GM23248 (cell line): ENCODE measurements at regions not wholly inside any gene's neighbourhood (a gene's known extent, or its start where the extent isn't known, plus 50 kb on each side); places are given as distances from the start of the nearest gene placed in this dataset.
"Not testable (repeated sequence)": the region's sequence is repeated elsewhere in the genome, so short reads cannot be mapped to it uniquely, and the experiment has no call there.

Experiments used
- DNase-seq: peaks from one replicate; pipeline ENCODE4 v3.0.0-alpha.2; 2015
- H2AFZ ChIP-seq: fragments of 200-600 bp; sonication (generic); 2 replicates; pipeline ENCODE4 v1.6.1; 2016; ENCODE audit warnings: antibody characterized with exemption
- H3F3A ChIP-seq: fragments of 200-600 bp; sonication (generic); 2 replicates; pipeline ENCODE4 v1.6.1; 2016; ENCODE audit warnings: mild to moderate bottlenecking, antibody characterized with exemption, mixed run types; ENCODE audit not compliant: insufficient read depth
- H3K27ac ChIP-seq: fragments of 200-600 bp; sonication (generic); 2 replicates; pipeline ENCODE4 v1.5.1; 2016; ENCODE audit warnings: mild to moderate bottlenecking
- H3K27me3 ChIP-seq: fragments of 200-600 bp; sonication (generic); replicated peaks from 2 replicates; pipeline ENCODE4 v1.6.1; 2016; ENCODE audit warnings: mild to moderate bottlenecking; ENCODE audit not compliant: insufficient read depth
- H3K36me3 ChIP-seq: fragments of 200-600 bp; sonication (generic); 2 replicates; pipeline ENCODE4 v1.6.1; 2016; ENCODE audit warnings: low read depth, mild to moderate bottlenecking
- H3K4me1 ChIP-seq: fragments of 200-600 bp; sonication (generic); 2 replicates; pipeline ENCODE4 v1.6.1; 2016; ENCODE audit warnings: mild to moderate bottlenecking; ENCODE audit not compliant: insufficient read depth
- H3K4me2 ChIP-seq: fragments of 200-600 bp; sonication (generic); one replicate; pipeline ENCODE4 v1.6.1; 2016; ENCODE audit warnings: mild to moderate bottlenecking; ENCODE audit not compliant: unreplicated experiment
- H3K4me3 ChIP-seq: fragments of 200-600 bp; sonication (generic); 2 replicates; pipeline ENCODE4 v1.5.1; 2016; ENCODE audit warnings: mild to moderate bottlenecking
- H3K79me2 ChIP-seq: fragments of 200-600 bp; sonication (generic); 2 replicates; pipeline ENCODE4 v1.6.1; 2016; ENCODE audit warnings: mild to moderate bottlenecking; ENCODE audit not compliant: insufficient read depth
- H3K9ac ChIP-seq: fragments of 200-600 bp; sonication (generic); 2 replicates; pipeline ENCODE4 v1.6.1; 2016; ENCODE audit warnings: mild to moderate bottlenecking
- H3K9me2 ChIP-seq: fragments of 200-600 bp; sonication (generic); 2 replicates; pipeline ENCODE4 v1.6.1; 2016; ENCODE audit warnings: mixed run types, mild to moderate bottlenecking, moderate library complexity; ENCODE audit not compliant: insufficient read depth
- H3K9me3 ChIP-seq: fragments of 200-600 bp; sonication (generic); one replicate; pipeline ENCODE4 v1.6.1; 2017; ENCODE audit warnings: low read depth
- H4K20me1 ChIP-seq: fragments of 200-600 bp; sonication (generic); 2 replicates; pipeline ENCODE4 v1.6.0; 2016; ENCODE audit not compliant: insufficient read depth
- EZH2 ChIP-seq: fragments of 200-600 bp; sonication (generic); IDR thresholded peaks from 2 replicates; pipeline ENCODE4 v1.6.1; 2018; ENCODE audit warnings: antibody characterized with exemption, mild to moderate bottlenecking; ENCODE audit not compliant: insufficient read depth, poor library complexity, severe bottlenecking
- EZH2phosphoT487 ChIP-seq: fragments of 200-600 bp; sonication (generic); IDR thresholded peaks from 2 replicates; pipeline ENCODE4 v1.6.1; 2018; ENCODE audit warnings: antibody characterized with exemption, moderate library complexity, mild to moderate bottlenecking, low read depth; ENCODE audit not compliant: insufficient read depth
- WGBS, 2 experiments: methylation state at CpG; one replicate each; pipeline ENCODE4 v1.1.6; 2015 to 2017; ENCODE audit warnings: low lambda C conversion rate in 2 of 2, low coverage in 1 of 2; ENCODE audit errors: missing lambda C conversion rate in 2 of 2; 5-methylcytosine and 5-hydroxymethylcytosine counted together
- in situ Hi-C: fragments of 300-500 bp; cut with MboI; formaldehyde crosslinking; loops from 2 replicates; pipeline ENCODE4 v1.15.0; 2020

DNA sequence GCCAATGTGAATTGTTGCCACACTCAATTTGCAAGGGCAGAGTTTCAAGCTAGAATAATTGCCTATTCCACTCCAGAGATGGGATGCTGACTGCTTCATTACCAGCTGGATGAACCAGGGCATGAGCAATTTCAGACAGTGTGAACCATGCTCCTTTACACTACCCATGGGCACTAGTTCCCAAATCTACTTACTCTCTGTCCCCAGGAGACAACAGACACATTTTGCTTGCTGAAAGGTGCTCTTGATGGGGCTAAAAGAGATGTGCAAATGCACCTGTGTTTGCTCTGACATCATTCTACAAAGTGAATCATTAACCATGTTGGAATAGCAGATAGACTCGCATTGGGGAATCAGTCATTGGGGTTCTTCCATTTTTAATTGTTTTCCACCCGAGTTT, 522.3 kb upstream of the NUDT12 start:
- Histone ChIP-seq H4K20me1 (no peaks in the 10 kb centered on the region), H3K4me1 (no peaks in the 10 kb centered on the region), H3K9me2 (no peaks in the 10 kb centered on the region), H3K4me2 (no peak overlapping the region), H3F3A (no peaks in the 10 kb centered on the region), H3K27me3 (no peaks in the 10 kb centered on the region), H3K79me2 (no peaks in the 10 kb centered on the region), H3K4me3 (no peak overlapping the region), H3K9ac (no peak overlapping the region), H2AFZ (no peak overlapping the region), H3K36me3 (no peaks in the 10 kb centered on the region), H3K27ac (no peak overlapping the region), H3K9me3 (no peaks in the 10 kb centered on the region)
- TF ChIP-seq EZH2phosphoT487 (no peak), EZH2 (no peak)
- DNase-seq = no peak
- 12 to 17% methylated on average over 2 of the region's 2 CpGs for WGBS, 2 experiments
- in situ Hi-C loops = no loop called here

GRCh38 chr5:104082754-104083153, 520.2 kb upstream of the NUDT12 start:
- no peak for DNase-seq
- Histone ChIP-seq H3K27ac (no peak overlapping the region), H2AFZ (no peak overlapping the region), H3K9me2 (no peaks in the 10 kb centered on the region), H3F3A (no peaks in the 10 kb centered on the region), H3K9me3 (no peaks in the 10 kb centered on the region), H4K20me1 (no peaks in the 10 kb centered on the region), H3K27me3 (no peaks in the 10 kb centered on the region), H3K79me2 (no peaks in the 10 kb centered on the region), H3K9ac (no peak overlapping the region), H3K4me3 (no peak overlapping the region), H3K4me2 (no peak overlapping the region), H3K4me1 (no peaks in the 10 kb centered on the region), H3K36me3 (no peaks in the 10 kb centered on the region)
- in situ Hi-C loops = no loop called here
- no peak for TF ChIP-seq EZH2phosphoT487
- TF ChIP-seq EZH2 = no peak
- WGBS, 2 experiments = 21 to 22% methylated on average over 2 of the region's 2 CpGs

- H3K79me2 ChIP-seq = no peaks in the 10 kb centered on the region
- H3K4me1 ChIP-seq = no peaks in the 10 kb centered on the region
- H4K20me1 ChIP-seq = no peaks in the 10 kb centered on the region
- no peaks in the 10 kb centered on the region for H3K9me3 ChIP-seq
- no peak for TF ChIP-seq EZH2
- no peak for TF ChIP-seq EZH2phosphoT487
- H3K27me3 ChIP-seq = no peaks in the 10 kb centered on the region
- H3K4me3 ChIP-seq = no peak overlapping the region
- DNase-seq = no peak
- H2AFZ ChIP-seq = no peak overlapping the region
- no peaks in the 10 kb centered on the region for H3K36me3 ChIP-seq
- no peaks in the 10 kb centered on the region for H3F3A ChIP-seq
- no peak overlapping the region for H3K27ac ChIP-seq
- no peak overlapping the region for H3K9ac ChIP-seq
- in situ Hi-C loops = no loop called here
- no peak overlapping the region for H3K4me2 ChIP-seq
- no peaks in the 10 kb centered on the region for H3K9me2 ChIP-seq
These were observed 518.6 kb upstream of the NUDT12 start for GRCh38 chr5:104081232-104081631.

DNA sequence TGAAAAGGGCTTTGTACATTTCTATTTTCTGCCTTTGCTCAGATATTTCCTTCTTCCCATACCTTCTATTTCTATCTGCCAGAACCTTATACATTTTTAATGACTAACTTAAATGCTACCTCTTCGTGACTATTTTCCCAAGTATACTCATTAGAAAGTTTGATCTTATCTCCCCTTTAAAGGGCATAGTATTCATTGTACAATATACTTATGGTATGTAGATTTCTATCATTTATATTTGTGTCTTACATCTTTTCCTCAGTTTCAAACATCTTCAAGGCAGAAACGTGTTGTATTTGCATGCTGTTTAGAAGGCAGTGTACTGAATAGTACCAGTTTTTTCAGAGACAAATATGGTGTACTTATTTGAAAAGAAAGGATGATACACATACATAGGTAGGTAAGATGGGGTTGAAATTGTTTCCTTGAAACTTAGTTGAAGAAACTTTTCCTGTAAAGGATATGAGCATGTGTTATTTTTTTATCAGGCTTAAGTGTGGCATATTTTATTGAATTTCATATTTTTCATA, 518.1 kb upstream of the NUDT12 start:
- no peaks in the 10 kb centered on the region for H3K9me2 ChIP-seq
- no peaks in the 10 kb centered on the region for H3K36me3 ChIP-seq
- H3K4me1 ChIP-seq = no peaks in the 10 kb centered on the region
- no peaks in the 10 kb centered on the region for H3K27me3 ChIP-seq
- in situ Hi-C loops = no loop called here
- no peak for DNase-seq
- no peak overlapping the region for H3K4me2 ChIP-seq
- H3K79me2 ChIP-seq = no peaks in the 10 kb centered on the region
- H4K20me1 ChIP-seq = no peaks in the 10 kb centered on the region
- no peaks in the 10 kb centered on the region for H3K9me3 ChIP-seq
- 2 to 3% methylated on average over 2 of the region's 2 CpGs for WGBS, 2 experiments
- no peak overlapping the region for H2AFZ ChIP-seq
- no peak overlapping the region for H3K27ac ChIP-seq
- H3F3A ChIP-seq = no peaks in the 10 kb centered on the region
- no peak overlapping the region for H3K9ac ChIP-seq
- no peak overlapping the region for H3K4me3 ChIP-seq
- no peak for TF ChIP-seq EZH2phosphoT487
- TF ChIP-seq EZH2 = no peak

GRCh38 chr5:104079861-104080645, 517.5 kb upstream of the NUDT12 start:
- H3K4me1 ChIP-seq, H2AFZ ChIP-seq, H3K4me2 ChIP-seq, H3K79me2 ChIP-seq, H3K36me3 ChIP-seq, H3K27ac ChIP-seq, H3K27me3 ChIP-seq, H3K4me3 ChIP-seq, in situ Hi-C loops, H3F3A ChIP-seq, H3K9ac ChIP-seq, DNase-seq, H3K9me3 ChIP-seq, H3K9me2 ChIP-seq, H4K20me1 ChIP-seq: not testable (repeated sequence)
- 56 to 60% methylated on average over 27 to 29 of the region's 29 CpGs for WGBS, 2 experiments
